ENCODE measurements at regions not wholly inside any gene's neighbourhood (a gene's known extent, or its start where the extent isn't known, plus 50 kb on each side); places are given as distances from the start of the nearest gene placed in this dataset.
A peak's percentile ranks its signal among the peaks of the same experiment; 100 is the strongest.

DNA sequence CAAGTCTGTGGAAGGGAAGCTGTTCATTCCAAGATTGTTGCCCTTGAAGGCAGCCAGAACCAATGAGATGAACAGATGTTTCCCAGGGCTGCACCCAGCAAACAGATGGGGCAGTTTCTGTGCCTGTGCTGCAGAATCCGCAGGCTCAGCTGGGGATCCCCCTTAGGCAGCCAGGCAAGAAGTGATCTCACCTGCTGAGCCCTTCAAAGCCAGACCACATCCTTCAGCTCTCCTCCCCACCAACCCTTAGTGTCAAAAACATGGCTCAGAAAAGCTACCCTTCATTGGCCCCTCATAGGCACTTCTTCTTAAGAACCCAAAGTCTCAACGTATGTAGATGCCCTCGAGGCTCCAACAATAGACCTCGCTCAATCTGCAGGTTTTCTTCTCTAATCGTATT, 626.7 kb downstream of the CCDC171 start:
- ATAC-seq (ENCODE audit: poor library complexity) (peak; percentile 34), DNase-seq (peak in 2 of 14 experiments; percentile 23 to 28)
- no peak overlapping the region for H3K4me3 ChIP-seq (ENCODE audit: low read length)
- H3K27ac Mint-ChIP-seq: no peak overlapping the region
- no peaks in the 10 kb centered on the region for H3K27me3 Mint-ChIP-seq
- no peaks in the 10 kb centered on the region for H3K4me1 Mint-ChIP-seq (ENCODE audit: low read depth)
- H3K4me1 ChIP-seq (ENCODE audit: insufficient read depth, low read length): no peaks in the 10 kb centered on the region
- no peaks in the 10 kb centered on the region for H3K36me3 Mint-ChIP-seq (ENCODE audit: low read depth)
- no peaks in the 10 kb centered on the region for H3K9me3 Mint-ChIP-seq
- H3K27me3 ChIP-seq (ENCODE audit: control insufficient read depth in 1 of 2, insufficient read depth in 2 of 2, low read length in 2 of 2): no peaks in the 10 kb centered on the region
- H3K27ac ChIP-seq (ENCODE audit: low read depth in 1 of 2, low read length in 2 of 2): no peak overlapping the region
- ChIA-PET POLR2A (no interaction called here), CTCF (no interaction called here)
- no peak overlapping the region for H3K4me3 Mint-ChIP-seq
- H3K36me3 ChIP-seq (ENCODE audit: insufficient read depth, low read length): no peaks in the 10 kb centered on the region
- H3K9me3 ChIP-seq (ENCODE audit: control insufficient read depth in 1 of 2, insufficient read depth in 1 of 2, low read length in 2 of 2): peaks cover 0 to 7% of the 10 kb centered on the region in 2 experiments
- intact Hi-C loops (cut with DNase I, micrococcal nuclease): no loop called here
- TF ChIP-seq, protein P1, sequence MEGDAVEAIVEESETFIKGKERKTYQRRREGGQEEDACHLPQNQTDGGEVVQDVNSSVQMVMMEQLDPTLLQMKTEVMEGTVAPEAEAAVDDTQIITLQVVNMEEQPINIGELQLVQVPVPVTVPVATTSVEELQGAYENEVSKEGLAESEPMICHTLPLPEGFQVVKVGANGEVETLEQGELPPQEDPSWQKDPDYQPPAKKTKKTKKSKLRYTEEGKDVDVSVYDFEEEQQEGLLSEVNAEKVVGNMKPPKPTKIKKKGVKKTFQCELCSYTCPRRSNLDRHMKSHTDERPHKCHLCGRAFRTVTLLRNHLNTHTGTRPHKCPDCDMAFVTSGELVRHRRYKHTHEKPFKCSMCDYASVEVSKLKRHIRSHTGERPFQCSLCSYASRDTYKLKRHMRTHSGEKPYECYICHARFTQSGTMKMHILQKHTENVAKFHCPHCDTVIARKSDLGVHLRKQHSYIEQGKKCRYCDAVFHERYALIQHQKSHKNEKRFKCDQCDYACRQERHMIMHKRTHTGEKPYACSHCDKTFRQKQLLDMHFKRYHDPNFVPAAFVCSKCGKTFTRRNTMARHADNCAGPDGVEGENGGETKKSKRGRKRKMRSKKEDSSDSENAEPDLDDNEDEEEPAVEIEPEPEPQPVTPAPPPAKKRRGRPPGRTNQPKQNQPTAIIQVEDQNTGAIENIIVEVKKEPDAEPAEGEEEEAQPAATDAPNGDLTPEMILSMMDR (IDR thresholded peaks at IDR 0.05): no peak

DNA sequence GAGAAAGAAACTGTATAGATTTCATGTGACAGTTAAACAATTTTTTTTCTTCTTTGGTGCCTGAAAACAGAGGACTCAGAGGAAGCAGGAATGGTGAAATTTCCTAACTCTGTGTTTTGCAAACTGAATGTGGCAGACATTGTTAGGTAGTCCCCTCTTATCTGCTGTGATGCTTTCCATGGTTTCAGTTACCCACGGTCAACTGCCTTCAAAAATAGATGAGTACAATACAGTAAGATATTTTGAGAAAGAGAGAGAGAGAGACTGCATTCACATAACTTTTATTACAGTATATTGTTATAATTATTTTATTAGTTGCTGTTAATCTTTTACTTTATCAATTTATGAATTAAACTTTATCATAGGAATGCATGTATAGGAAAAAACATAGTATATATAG, 627.2 kb downstream of the CCDC171 start:
- no peak overlapping the region for H3K4me3 ChIP-seq (ENCODE audit: low read length)
- Mint-ChIP-seq H3K9me3 (no peaks in the 10 kb centered on the region), H3K4me3 (no peak overlapping the region), H3K27me3 (no peaks in the 10 kb centered on the region), H3K36me3 (ENCODE audit: low read depth) (no peaks in the 10 kb centered on the region), H3K4me1 (ENCODE audit: low read depth) (no peaks in the 10 kb centered on the region), H3K27ac (no peak overlapping the region)
- DNase-seq: no peak
- H3K9me3 ChIP-seq (ENCODE audit: control insufficient read depth in 1 of 2, insufficient read depth in 1 of 2, low read length in 2 of 2): peaks cover 0 to 7% of the 10 kb centered on the region in 2 experiments
- no peaks in the 10 kb centered on the region for H3K36me3 ChIP-seq (ENCODE audit: insufficient read depth, low read length)
- no peak overlapping the region for H3K27ac ChIP-seq (ENCODE audit: low read depth in 1 of 2, low read length in 2 of 2)
- TF ChIP-seq, protein P1 (IDR thresholded peaks at IDR 0.05): no peak
- no peaks in the 10 kb centered on the region for H3K27me3 ChIP-seq (ENCODE audit: control insufficient read depth in 1 of 2, insufficient read depth in 2 of 2, low read length in 2 of 2)
- POLR2A ChIA-PET: no interaction called here
- no peak for ATAC-seq (ENCODE audit: poor library complexity)
- H3K4me1 ChIP-seq (ENCODE audit: insufficient read depth, low read length): no peaks in the 10 kb centered on the region
- intact Hi-C loops (cut with DNase I, micrococcal nuclease): no loop called here
- CTCF ChIA-PET: no interaction called here

DNA sequence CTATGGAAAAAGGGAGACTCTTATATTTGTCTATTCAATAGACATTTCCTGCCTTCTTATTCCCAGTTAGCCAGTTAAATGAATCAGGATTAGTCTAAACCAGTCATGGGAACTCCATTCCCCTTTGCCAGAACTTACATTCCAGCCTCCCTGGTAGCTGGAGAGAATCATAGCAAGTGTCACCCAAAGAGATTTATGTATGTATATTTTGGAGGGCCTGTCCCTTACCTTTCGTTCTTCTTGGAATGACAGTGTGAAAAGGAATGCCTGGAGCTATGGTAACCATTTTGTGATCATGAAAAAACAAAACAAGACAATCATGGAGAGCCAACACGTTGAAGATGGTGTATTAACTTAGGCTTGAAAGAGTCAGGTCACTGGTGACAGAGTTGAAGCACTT, 627.7 kb downstream of the CCDC171 start:
- Histone ChIP-seq H3K4me3 (ENCODE audit: low read length) (no peak overlapping the region), H3K27ac (ENCODE audit: low read depth in 1 of 2, low read length in 2 of 2) (no peak overlapping the region), H3K9me3 (ENCODE audit: control insufficient read depth in 1 of 2, insufficient read depth in 1 of 2, low read length in 2 of 2) (peaks cover 0 to 7% of the 10 kb centered on the region in 2 experiments), H3K36me3 (ENCODE audit: insufficient read depth, low read length) (no peaks in the 10 kb centered on the region), H3K4me1 (ENCODE audit: insufficient read depth, low read length) (no peaks in the 10 kb centered on the region), H3K27me3 (ENCODE audit: control insufficient read depth in 1 of 2, insufficient read depth in 2 of 2, low read length in 2 of 2) (no peaks in the 10 kb centered on the region)
- ChIA-PET CTCF (no interaction called here), POLR2A (no interaction called here)
- DNase-seq (no peak), ATAC-seq (ENCODE audit: poor library complexity) (no peak)
- H3K4me3 Mint-ChIP-seq: no peak overlapping the region
- no peaks in the 10 kb centered on the region for H3K36me3 Mint-ChIP-seq (ENCODE audit: low read depth)
- intact Hi-C loops (cut with DNase I, micrococcal nuclease): no loop called here
- H3K27me3 Mint-ChIP-seq: no peaks in the 10 kb centered on the region
- no peak overlapping the region for H3K27ac Mint-ChIP-seq
- TF ChIP-seq, protein P1 (IDR thresholded peaks at IDR 0.05): no peak
- H3K4me1 Mint-ChIP-seq (ENCODE audit: low read depth): no peaks in the 10 kb centered on the region
- H3K9me3 Mint-ChIP-seq: no peaks in the 10 kb centered on the region

Data from CD4-positive, alpha-beta T cell (primary cell).